ENCODE measurements at regions not wholly inside any gene's neighbourhood (a gene's known extent, or its start where the extent isn't known, plus 50 kb on each side); places are given as distances from the start of the nearest gene placed in this dataset.

- TF ChIP-seq CEBPB (IDR thresholded peaks at IDR 0.05), result no peak
- TF ChIP-seq CREB1 (IDR thresholded peaks at IDR 0.05; ENCODE audit: low read depth), result no peak
- no peak for TF ChIP-seq USF1 (IDR thresholded peaks at IDR 0.05)
- no peak for TF ChIP-seq YY1 (IDR thresholded peaks at IDR 0.05; ENCODE audit: low read depth)
- TF ChIP-seq NFIC (IDR thresholded peaks at IDR 0.05), result no peak
- no peak for TF ChIP-seq TEAD4 (IDR thresholded peaks at IDR 0.05)
- no peak for TF ChIP-seq TAF1 (IDR thresholded peaks at IDR 0.05; ENCODE audit: low read depth)
- TF ChIP-seq REST (IDR thresholded peaks at IDR 0.05; ENCODE audit: low read depth), result no peak
- no peak for TF ChIP-seq FOXM1 (IDR thresholded peaks at IDR 0.05; ENCODE audit: borderline replicate concordance, low read depth)
- no peak for TF ChIP-seq TCF12 (IDR thresholded peaks at IDR 0.05; ENCODE audit: low read depth)
Observed at GRCh38 chr5:92562065-92562464, 1019.0 kb downstream of the NR2F1-AS1 start.

- TF ChIP-seq TCF12 (IDR thresholded peaks at IDR 0.05; ENCODE audit: low read depth), result no peak
- TF ChIP-seq USF1 (IDR thresholded peaks at IDR 0.05), result no peak
- no peak for TF ChIP-seq YY1 (IDR thresholded peaks at IDR 0.05; ENCODE audit: low read depth)
- TF ChIP-seq TAF1 (IDR thresholded peaks at IDR 0.05; ENCODE audit: low read depth), result no peak
- TF ChIP-seq ZBTB7A (IDR thresholded peaks at IDR 0.05; ENCODE audit: low read depth), result no peak
- TF ChIP-seq EGR1 (IDR thresholded peaks at IDR 0.05), result no peak
- TF ChIP-seq FOXM1 (IDR thresholded peaks at IDR 0.05; ENCODE audit: borderline replicate concordance, low read depth), result no peak
- TF ChIP-seq CEBPB (IDR thresholded peaks at IDR 0.05), result no peak
- TF ChIP-seq REST (IDR thresholded peaks at IDR 0.05; ENCODE audit: low read depth), result no peak
- TF ChIP-seq RAD21 (IDR thresholded peaks at IDR 0.05; ENCODE audit: low read depth), result no peak
- no peak for TF ChIP-seq MAX (IDR thresholded peaks at IDR 0.05)
- TF ChIP-seq EP300 (IDR thresholded peaks at IDR 0.05; ENCODE audit: borderline replicate concordance), result no peak
- no peak for TF ChIP-seq TEAD4 (IDR thresholded peaks at IDR 0.05)
Observed at GRCh38 chr5:92561411-92561959, 1019.5 kb downstream of the NR2F1-AS1 start.

GRCh38 chr5:92560698-92561401 lies 1020.2 kb downstream of the NR2F1-AS1 start:
- TF ChIP-seq NFIC (IDR thresholded peaks at IDR 0.05) (peak; percentile 40), CEBPB (IDR thresholded peaks at IDR 0.05) (no peak), CREB1 (IDR thresholded peaks at IDR 0.05; ENCODE audit: low read depth) (no peak)

GRCh38 chr5:92559781-92560180 lies 1021.2 kb downstream of the NR2F1-AS1 start:
- TF ChIP-seq MAX (IDR thresholded peaks at IDR 0.05), result no peak
- no peak for TF ChIP-seq EP300 (IDR thresholded peaks at IDR 0.05; ENCODE audit: borderline replicate concordance)
- no peak for TF ChIP-seq REST (IDR thresholded peaks at IDR 0.05; ENCODE audit: low read depth)

- TF ChIP-seq USF1 (IDR thresholded peaks at IDR 0.05) (no peak), REST (IDR thresholded peaks at IDR 0.05; ENCODE audit: low read depth) (no peak), EP300 (IDR thresholded peaks at IDR 0.05; ENCODE audit: borderline replicate concordance) (no peak), FOXM1 (IDR thresholded peaks at IDR 0.05; ENCODE audit: borderline replicate concordance, low read depth) (no peak), YY1 (IDR thresholded peaks at IDR 0.05; ENCODE audit: low read depth) (no peak), NFIC (IDR thresholded peaks at IDR 0.05) (no peak), CREB1 (IDR thresholded peaks at IDR 0.05; ENCODE audit: low read depth) (no peak), TAF1 (IDR thresholded peaks at IDR 0.05; ENCODE audit: low read depth) (no peak), CEBPB (IDR thresholded peaks at IDR 0.05) (no peak), RAD21 (IDR thresholded peaks at IDR 0.05; ENCODE audit: low read depth) (no peak), ZBTB7A (IDR thresholded peaks at IDR 0.05; ENCODE audit: low read depth) (no peak), TCF12 (IDR thresholded peaks at IDR 0.05; ENCODE audit: low read depth) (no peak), TEAD4 (IDR thresholded peaks at IDR 0.05) (no peak), MAX (IDR thresholded peaks at IDR 0.05) (no peak), EGR1 (IDR thresholded peaks at IDR 0.05) (no peak)
Observed at GRCh38 chr5:92559331-92559730, 1021.7 kb downstream of the NR2F1-AS1 start.
